ENCODE measurements at regions not wholly inside any gene's neighbourhood (a gene's known extent, or its start where the extent isn't known, plus 50 kb on each side); places are given as distances from the start of the nearest gene placed in this dataset.
A peak's percentile ranks its signal among the peaks of the same experiment; 100 is the strongest.

GRCh38 chr6:156407334-156407733, 369.8 kb upstream of the ARID1B start:
- peaks cover 19% of the 10 kb centered on the region for H3K4me1 ChIP-seq (ENCODE audit: insufficient read depth)
- Mint-ChIP-seq H3K27me3 (ENCODE audit: insufficient read depth, low read depth, poor library complexity) (peaks cover 2% of the 10 kb centered on the region), H3K4me1 (peaks cover 14% of the 10 kb centered on the region; the same call in 2 of the 3 replicates), H3K36me3 (ENCODE audit: low read depth) (peaks cover 2% of the 10 kb centered on the region; the same call in 2 of the 3 replicates), H3K27ac (no peak overlapping the region), H3K4me3 (no peak overlapping the region), H3K9me3 (peaks cover 5% of the 10 kb centered on the region; the same call in 2 of the 3 replicates)
- no peak overlapping the region for H3K4me2 ChIP-seq
- DNase-seq (ENCODE audit: low spot score): no peak
- H3K27me3 ChIP-seq (ENCODE audit: insufficient read depth): no peaks in the 10 kb centered on the region
- 0 out of 2 replicates have a peak overlapping the region, but pooled peaks have one; percentile 14 for H2AFZ ChIP-seq
- H3K9me2 ChIP-seq (ENCODE audit: insufficient read depth): no peaks in the 10 kb centered on the region
- TF ChIP-seq EZH2phosphoT487 (IDR thresholded peaks at IDR 0.05; ENCODE audit: unreplicated experiment) (no peak), ZNF331 (CRISPR knock-in tag; IDR thresholded peaks at IDR 0.05; ENCODE audit: low read depth) (no peak), ETS1 (IDR thresholded peaks at IDR 0.05) (no peak), REST (IDR thresholded peaks at IDR 0.05; ENCODE audit: unreplicated experiment) (no peak)
- H3K4me3 ChIP-seq: no peak overlapping the region
- no peaks in the 10 kb centered on the region for H3K79me2 ChIP-seq (replicated peaks; ENCODE audit: insufficient read depth)
- H3K36me3 ChIP-seq (ENCODE audit: insufficient read depth): no peaks in the 10 kb centered on the region
- ATAC-seq: no peak
- H3K27ac ChIP-seq (ENCODE audit: low read depth): no peak overlapping the region
- no peaks in the 10 kb centered on the region for H3F3A ChIP-seq (replicated peaks; ENCODE audit: low read depth)
- no peaks in the 10 kb centered on the region for H4K20me1 ChIP-seq (replicated peaks; ENCODE audit: insufficient read depth)

- H3K4me3 Mint-ChIP-seq: no peak overlapping the region
- H3K4me3 ChIP-seq: no peak overlapping the region
- H3K4me1 Mint-ChIP-seq: peaks cover 14% of the 10 kb centered on the region; the same call in 2 of the 3 replicates
- H3K27ac ChIP-seq (ENCODE audit: low read depth): no peak overlapping the region
- ATAC-seq (no peak), DNase-seq (ENCODE audit: low spot score) (no peak)
- H3K9me2 ChIP-seq (ENCODE audit: insufficient read depth): no peaks in the 10 kb centered on the region
- H3K27me3 ChIP-seq (ENCODE audit: insufficient read depth): no peaks in the 10 kb centered on the region
- H3K79me2 ChIP-seq (replicated peaks; ENCODE audit: insufficient read depth): no peaks in the 10 kb centered on the region
- H3K27ac Mint-ChIP-seq: no peak overlapping the region
- no peaks in the 10 kb centered on the region for H3F3A ChIP-seq (replicated peaks; ENCODE audit: low read depth)
- H3K9me3 Mint-ChIP-seq: no peaks in the 10 kb centered on the region; the same call in 1 of the 3 replicates
- H3K4me2 ChIP-seq: no peak overlapping the region; the same call in 1 of the 2 replicates
- H3K36me3 ChIP-seq (ENCODE audit: insufficient read depth): no peaks in the 10 kb centered on the region
- no peaks in the 10 kb centered on the region for H4K20me1 ChIP-seq (replicated peaks; ENCODE audit: insufficient read depth)
- no peaks in the 10 kb centered on the region for H3K36me3 Mint-ChIP-seq (ENCODE audit: low read depth)
- H3K4me1 ChIP-seq (ENCODE audit: insufficient read depth): peaks cover 19% of the 10 kb centered on the region
- peaks cover 2% of the 10 kb centered on the region for H3K27me3 Mint-ChIP-seq (ENCODE audit: insufficient read depth, low read depth, poor library complexity)
- H2AFZ ChIP-seq: 0 out of 2 replicates have a peak overlapping the region, but pooled peaks have one; percentile 11
- no peak for TF ChIP-seq CREB1 (CRISPR knock-in tag; IDR thresholded peaks at IDR 0.05; ENCODE audit: low read depth)
- TF ChIP-seq ZNF114 (CRISPR knock-in tag; IDR thresholded peaks at IDR 0.05): no peak
- no peak for TF ChIP-seq REST (IDR thresholded peaks at IDR 0.05; ENCODE audit: unreplicated experiment)
- no peak for TF ChIP-seq EZH2 (IDR thresholded peaks at IDR 0.05; ENCODE audit: low read depth, unreplicated experiment)
- no peak for TF ChIP-seq CTCF (conservative IDR thresholded peaks at IDR 0.05; ENCODE audit: low read depth in 2 of 2)
- no peak for TF ChIP-seq STAT1 (IDR thresholded peaks at IDR 0.05; ENCODE audit: unreplicated experiment)
- TF ChIP-seq EZH2phosphoT487 (IDR thresholded peaks at IDR 0.05; ENCODE audit: unreplicated experiment): no peak
Observed at GRCh38 chr6:156406688-156407087, 370.5 kb upstream of the ARID1B start.

Measured in GM23338 (cell line).